Cardiac muscle cell (in vitro differentiated cells and primary cell): ENCODE measurements at regions not wholly inside any gene's neighbourhood (a gene's known extent, or its start where the extent isn't known, plus 50 kb on each side); places are given as distances from the start of the nearest gene placed in this dataset.

Source experiments
- DNase-seq, 2 donors: peaks; one replicate each; pipeline versions ENCODE4 v3.0.0 to v3.0.0-alpha.2; 2010 to 2017; ENCODE audit warnings: low read depth in 1 of 2, low spot score in 1 of 2
- H3K27ac ChIP-seq: fragments of 200-600 bp; sonication (generic); 2 replicates; pipeline ENCODE4 v1.5.1; 2016
- H3K27me3 ChIP-seq: fragments of 200-600 bp; sonication (generic); 2 replicates; pipeline ENCODE4 v1.6.0; 2016; ENCODE audit warnings: control low read depth
- H3K36me3 ChIP-seq: fragments of 200-600 bp; sonication (generic); 2 replicates; pipeline ENCODE4 v1.5.1; 2016; ENCODE audit warnings: control low read depth
- H3K4me1 ChIP-seq: fragments of 200-600 bp; sonication (generic); 2 replicates; pipeline ENCODE4 v1.8.1; 2017; ENCODE audit warnings: low read depth, mild to moderate bottlenecking, mixed run types
- H3K4me3 ChIP-seq: fragments of 200-600 bp; sonication (generic); 2 replicates; pipeline ENCODE4 v1.5.1; 2016; ENCODE audit warnings: mild to moderate bottlenecking
- H3K9me3 ChIP-seq: fragments of 200-600 bp; sonication (generic); 2 replicates; pipeline ENCODE4 v1.5.1; 2017; ENCODE audit warnings: low read depth, mild to moderate bottlenecking, control low read depth
- TF ChIP-seq, protein P1 (sequence below): IDR thresholded peaks from 2 replicates; pipeline ENCODE4 v1.5.1; 2012; ENCODE audit warnings: low read depth, mild to moderate bottlenecking, low read length

- Histone ChIP-seq H3K27ac (no peak overlapping the region), H3K9me3 (no peaks in the 10 kb centered on the region), H3K4me1 (no peaks in the 10 kb centered on the region), H3K27me3 (peaks cover 30% of the 10 kb centered on the region), H3K36me3 (no peaks in the 10 kb centered on the region), H3K4me3 (no peak overlapping the region)
- TF ChIP-seq, protein P1, sequence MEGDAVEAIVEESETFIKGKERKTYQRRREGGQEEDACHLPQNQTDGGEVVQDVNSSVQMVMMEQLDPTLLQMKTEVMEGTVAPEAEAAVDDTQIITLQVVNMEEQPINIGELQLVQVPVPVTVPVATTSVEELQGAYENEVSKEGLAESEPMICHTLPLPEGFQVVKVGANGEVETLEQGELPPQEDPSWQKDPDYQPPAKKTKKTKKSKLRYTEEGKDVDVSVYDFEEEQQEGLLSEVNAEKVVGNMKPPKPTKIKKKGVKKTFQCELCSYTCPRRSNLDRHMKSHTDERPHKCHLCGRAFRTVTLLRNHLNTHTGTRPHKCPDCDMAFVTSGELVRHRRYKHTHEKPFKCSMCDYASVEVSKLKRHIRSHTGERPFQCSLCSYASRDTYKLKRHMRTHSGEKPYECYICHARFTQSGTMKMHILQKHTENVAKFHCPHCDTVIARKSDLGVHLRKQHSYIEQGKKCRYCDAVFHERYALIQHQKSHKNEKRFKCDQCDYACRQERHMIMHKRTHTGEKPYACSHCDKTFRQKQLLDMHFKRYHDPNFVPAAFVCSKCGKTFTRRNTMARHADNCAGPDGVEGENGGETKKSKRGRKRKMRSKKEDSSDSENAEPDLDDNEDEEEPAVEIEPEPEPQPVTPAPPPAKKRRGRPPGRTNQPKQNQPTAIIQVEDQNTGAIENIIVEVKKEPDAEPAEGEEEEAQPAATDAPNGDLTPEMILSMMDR: no peak
- no peak for DNase-seq
These were observed 91.5 kb upstream of the EGR2 start for GRCh38 chr10:62907470-62908212.

DNA sequence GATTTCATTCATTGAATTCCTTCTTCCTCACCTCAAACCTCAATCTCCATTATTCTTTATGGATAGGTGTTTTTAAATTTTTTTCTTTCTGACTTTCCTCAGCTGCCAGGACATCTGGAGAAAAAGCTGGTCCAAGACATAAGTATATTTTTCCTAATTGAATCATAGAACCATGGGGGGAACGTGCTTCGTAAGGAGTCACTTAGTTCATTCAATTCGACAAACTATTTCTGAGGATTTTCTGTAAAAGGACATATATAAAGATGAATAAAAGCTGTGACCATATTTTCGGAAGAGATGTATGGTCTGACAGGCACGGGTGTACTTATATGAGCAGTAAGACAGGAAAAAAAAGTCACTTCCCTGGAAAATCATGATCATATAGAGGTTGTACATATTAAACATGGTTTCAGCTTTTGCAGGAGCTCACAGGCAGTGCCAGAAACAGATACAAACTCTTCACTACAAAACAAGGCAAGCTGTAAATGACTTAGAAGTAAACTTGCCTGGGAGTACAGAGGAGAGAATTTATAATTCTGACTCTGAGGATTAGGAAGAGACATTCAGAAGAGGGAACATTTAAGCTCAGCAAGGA is 88.2 kb upstream of the EGR2 start:
- no peak overlapping the region for H3K27ac ChIP-seq
- DNase-seq: no peak
- no peaks in the 10 kb centered on the region for H3K9me3 ChIP-seq
- TF ChIP-seq, protein P1: no peak
- no peaks in the 10 kb centered on the region for H3K4me1 ChIP-seq
- H3K4me3 ChIP-seq: no peak overlapping the region
- peaks cover 40% of the 10 kb centered on the region for H3K27me3 ChIP-seq
- no peaks in the 10 kb centered on the region for H3K36me3 ChIP-seq

- Histone ChIP-seq H3K27me3 (peaks cover 42% of the 10 kb centered on the region), H3K36me3 (no peaks in the 10 kb centered on the region), H3K9me3 (no peaks in the 10 kb centered on the region), H3K4me3 (no peak overlapping the region), H3K27ac (no peak overlapping the region), H3K4me1 (no peaks in the 10 kb centered on the region)
- TF ChIP-seq, protein P1: no peak
- peak in 1 of 2 donors; percentile 93 for DNase-seq
These were observed 87.7 kb upstream of the EGR2 start for GRCh38 chr10:62903828-62904227.

DNA sequence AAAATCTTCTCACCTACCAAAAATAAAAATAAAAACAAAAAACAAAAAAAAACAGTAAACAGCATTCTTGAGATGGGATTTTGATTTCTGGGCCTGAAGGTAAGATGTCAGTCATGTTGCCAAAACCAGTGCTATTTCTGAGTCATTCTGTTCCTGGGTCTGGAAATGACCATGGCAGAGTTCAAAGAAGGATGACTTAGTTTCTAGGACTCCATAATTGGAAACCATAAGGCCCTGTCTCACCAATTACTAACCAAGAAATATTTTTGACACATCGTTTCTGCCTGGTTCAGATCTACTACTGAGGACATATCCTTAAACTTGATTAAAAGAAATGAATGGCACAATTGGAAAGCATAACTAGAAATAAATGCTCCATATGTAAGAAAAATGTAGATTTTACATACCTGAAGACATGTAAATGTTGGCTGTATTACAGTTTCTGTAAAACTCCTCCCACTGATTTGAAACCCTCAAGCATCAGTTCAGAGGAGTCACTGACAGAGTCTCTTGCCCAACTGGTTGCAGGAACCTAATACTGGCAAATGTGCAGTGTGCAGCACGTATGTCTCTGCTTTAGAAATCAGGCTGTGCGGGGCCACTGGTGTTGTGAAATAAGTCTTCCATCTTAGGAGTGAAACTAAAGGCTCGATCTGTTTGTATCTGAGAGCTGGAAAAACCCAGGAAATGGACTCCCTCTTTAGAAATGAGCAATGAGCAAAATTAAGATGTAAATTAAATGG is 84.8 kb upstream of the EGR2 start:
- TF ChIP-seq, protein P1: no peak
- Histone ChIP-seq H3K4me1 (no peaks in the 10 kb centered on the region), H3K27me3 (peaks cover 39% of the 10 kb centered on the region), H3K9me3 (no peaks in the 10 kb centered on the region), H3K4me3 (no peak overlapping the region), H3K36me3 (no peaks in the 10 kb centered on the region), H3K27ac (no peak overlapping the region)
- peak in 1 of 2 donors; percentile 62 for DNase-seq

- H3K36me3 ChIP-seq: no peaks in the 10 kb centered on the region
- H3K27me3 ChIP-seq: peaks cover 32% of the 10 kb centered on the region
- no peaks in the 10 kb centered on the region for H3K9me3 ChIP-seq
- H3K4me3 ChIP-seq: no peak overlapping the region
- DNase-seq: peak in 1 of 2 donors; percentile 88
- H3K4me1 ChIP-seq: no peaks in the 10 kb centered on the region
- no peak overlapping the region for H3K27ac ChIP-seq
- TF ChIP-seq, protein P1: no peak
These were observed 83.1 kb upstream of the EGR2 start for GRCh38 chr10:62899311-62899710.
